SK-N-SH treated with all-trans-retinoic acid at 6 μM for 48 hours (cell line): ENCODE measurements at regions not wholly inside any gene's neighbourhood (a gene's known extent, or its start where the extent isn't known, plus 50 kb on each side); places are given as distances from the start of the nearest gene placed in this dataset.

Source experiments
- ATAC-seq: fragments of 200-7000 bp; cut with Tn5 transposase; 3 replicates; pipeline ENCODE4 v1.9.1; 2020; ENCODE audit warnings: mild to moderate bottlenecking, moderate library complexity
- CREB5 ChIP-seq: fragments of 250-450 bp; sonication (Bioruptor Pico); IDR thresholded peaks from 2 replicates; pipeline ENCODE4 v1.5.1; 2020; ENCODE audit warnings: low read depth, mild to moderate bottlenecking, moderate library complexity
- CSDC2 ChIP-seq: fragments of 250-450 bp; sonication (Bioruptor Pico); IDR thresholded peaks from 2 replicates; pipeline ENCODE4 v1.5.0; 2020; ENCODE audit warnings: mild to moderate bottlenecking, moderate library complexity
- CSRNP3 ChIP-seq: fragments of 250-450 bp; sonication (Bioruptor Pico); IDR thresholded peaks from 2 replicates; pipeline ENCODE4 v1.5.1; 2021; ENCODE audit warnings: mild to moderate bottlenecking, moderate library complexity
- ESRRG ChIP-seq: fragments of 250-450 bp; sonication (Bioruptor Pico); IDR thresholded peaks from 2 replicates; pipeline ENCODE4 v1.6.1; 2021; ENCODE audit warnings: mild to moderate bottlenecking
- GLIS3 ChIP-seq: fragments of 250-450 bp; sonication (Bioruptor Pico); IDR thresholded peaks from 2 replicates; pipeline ENCODE4 v1.5.0; 2020; ENCODE audit warnings: mild to moderate bottlenecking, moderate library complexity
- ISL1 ChIP-seq: fragments of 250-450 bp; sonication (Bioruptor Pico); IDR thresholded peaks from 2 replicates; pipeline ENCODE4 v2.1.2; 2022; ENCODE audit warnings: mild to moderate bottlenecking, moderate library complexity
- OSR1 ChIP-seq: fragments of 250-450 bp; sonication (Bioruptor Pico); IDR thresholded peaks from 2 replicates; pipeline ENCODE4 v1.8.0; 2022; ENCODE audit warnings: moderate library complexity, mild to moderate bottlenecking, inconsistent platforms
- RARB ChIP-seq: fragments of 250-450 bp; sonication (Bioruptor Pico); IDR thresholded peaks from 2 replicates; pipeline ENCODE4 v1.8.0; 2021; ENCODE audit warnings: mild to moderate bottlenecking, moderate library complexity
- SNAI2 ChIP-seq: fragments of 250-450 bp; sonication (Bioruptor Pico); IDR thresholded peaks from 2 replicates; pipeline ENCODE4 v1.5.0; 2020; ENCODE audit warnings: mild to moderate bottlenecking, moderate library complexity
- TCF4 ChIP-seq: fragments of 250-450 bp; sonication (Bioruptor Pico); IDR thresholded peaks from 2 replicates; pipeline ENCODE4 v1.8.0; 2021; ENCODE audit warnings: mild to moderate bottlenecking, moderate library complexity, borderline replicate concordance
- TOX ChIP-seq: fragments of 250-450 bp; sonication (Bioruptor Pico); IDR thresholded peaks from 2 replicates; pipeline ENCODE4 v1.8.0; 2021; ENCODE audit warnings: mild to moderate bottlenecking, moderate library complexity, borderline replicate concordance
- ZC3H10 ChIP-seq: fragments of 250-450 bp; sonication (Bioruptor Pico); IDR thresholded peaks from 2 replicates; pipeline ENCODE4 v1.5.1; 2021; ENCODE audit warnings: mild to moderate bottlenecking, moderate library complexity
- ZFP3 ChIP-seq: fragments of 250-450 bp; sonication (Bioruptor Pico); IDR thresholded peaks from 2 replicates; pipeline ENCODE4 v1.5.0; 2020; ENCODE audit warnings: mild to moderate bottlenecking, moderate library complexity
- ZFP30 ChIP-seq: fragments of 450-650 bp; formaldehyde crosslinking; IDR thresholded peaks from 2 replicates; pipeline ENCODE4 v1.5.0; 2022; ENCODE audit warnings: mild to moderate bottlenecking, moderate library complexity
- ZNF565 ChIP-seq: fragments of 450-650 bp; formaldehyde crosslinking; conservative IDR thresholded peaks from 2 replicates; pipeline ENCODE4 v1.5.0; 2020; ENCODE audit warnings: low read depth, mild to moderate bottlenecking, moderate library complexity
- ZNF70 ChIP-seq: fragments of 450-650 bp; formaldehyde crosslinking; IDR thresholded peaks from 2 replicates; pipeline ENCODE4 v1.5.0; 2020; ENCODE audit warnings: mild to moderate bottlenecking, moderate library complexity
- ZNF8 ChIP-seq: fragments of 450-650 bp; formaldehyde crosslinking; IDR thresholded peaks from 2 replicates; pipeline ENCODE4 v1.5.0; 2020; ENCODE audit warnings: mild to moderate bottlenecking, moderate library complexity
- TF ChIP-seq, protein P1 (sequence below): fragments of 250-450 bp; sonication (Bioruptor Pico); IDR thresholded peaks from 2 replicates; pipeline ENCODE4 v1.8.0; 2021; ENCODE audit warnings: low read depth, mild to moderate bottlenecking, moderate library complexity, borderline replicate concordance
- TF ChIP-seq, protein P2 (sequence below): fragments of 250-450 bp; sonication (Bioruptor Pico); IDR thresholded peaks from 2 replicates; pipeline ENCODE4 v1.5.0; 2020; ENCODE audit warnings: mild to moderate bottlenecking, moderate library complexity

GRCh38 chr13:22049384-22049783 is 378.5 kb downstream of the FGF9 start:
- no peak for ATAC-seq
- TF ChIP-seq GLIS3 (CRISPR knock-in tag) (no peak), OSR1 (no peak), CSRNP3 (CRISPR knock-in tag) (no peak), ZNF70 (CRISPR knock-in tag) (no peak), TOX (CRISPR knock-in tag) (no peak), TCF4 (CRISPR knock-in tag) (no peak), ZFP30 (CRISPR knock-in tag) (no peak), ZC3H10 (no peak), SNAI2 (CRISPR knock-in tag) (no peak), CSDC2 (CRISPR knock-in tag) (no peak)
- TF ChIP-seq, protein P1, sequence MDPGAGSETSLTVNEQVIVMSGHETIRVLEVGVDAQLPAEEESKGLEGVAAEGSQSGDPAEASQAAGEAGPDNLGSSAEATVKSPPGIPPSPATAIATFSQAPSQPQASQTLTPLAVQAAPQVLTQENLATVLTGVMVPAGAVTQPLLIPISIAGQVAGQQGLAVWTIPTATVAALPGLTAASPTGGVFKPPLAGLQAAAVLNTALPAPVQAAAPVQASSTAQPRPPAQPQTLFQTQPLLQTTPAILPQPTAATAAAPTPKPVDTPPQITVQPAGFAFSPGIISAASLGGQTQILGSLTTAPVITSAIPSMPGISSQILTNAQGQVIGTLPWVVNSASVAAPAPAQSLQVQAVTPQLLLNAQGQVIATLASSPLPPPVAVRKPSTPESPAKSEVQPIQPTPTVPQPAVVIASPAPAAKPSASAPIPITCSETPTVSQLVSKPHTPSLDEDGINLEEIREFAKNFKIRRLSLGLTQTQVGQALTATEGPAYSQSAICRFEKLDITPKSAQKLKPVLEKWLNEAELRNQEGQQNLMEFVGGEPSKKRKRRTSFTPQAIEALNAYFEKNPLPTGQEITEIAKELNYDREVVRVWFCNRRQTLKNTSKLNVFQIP (CRISPR knock-in tag): no peak

GRCh38 chr13:22050951-22051563 is 380.2 kb downstream of the FGF9 start:
- TF ChIP-seq OSR1: no peak
- TF ChIP-seq ZFP30 (CRISPR knock-in tag): no peak
- TF ChIP-seq TOX (CRISPR knock-in tag): no peak
- no peak for TF ChIP-seq ISL1
- TF ChIP-seq RARB (CRISPR knock-in tag): no peak
- TF ChIP-seq, protein P1 (CRISPR knock-in tag): no peak
- TF ChIP-seq ZNF8: no peak
- no peak for TF ChIP-seq ZNF70 (CRISPR knock-in tag)
- TF ChIP-seq ZC3H10: no peak
- TF ChIP-seq ESRRG (CRISPR knock-in tag): no peak
- TF ChIP-seq, all 23 proteins: peak for 0
- ATAC-seq: no peak

DNA sequence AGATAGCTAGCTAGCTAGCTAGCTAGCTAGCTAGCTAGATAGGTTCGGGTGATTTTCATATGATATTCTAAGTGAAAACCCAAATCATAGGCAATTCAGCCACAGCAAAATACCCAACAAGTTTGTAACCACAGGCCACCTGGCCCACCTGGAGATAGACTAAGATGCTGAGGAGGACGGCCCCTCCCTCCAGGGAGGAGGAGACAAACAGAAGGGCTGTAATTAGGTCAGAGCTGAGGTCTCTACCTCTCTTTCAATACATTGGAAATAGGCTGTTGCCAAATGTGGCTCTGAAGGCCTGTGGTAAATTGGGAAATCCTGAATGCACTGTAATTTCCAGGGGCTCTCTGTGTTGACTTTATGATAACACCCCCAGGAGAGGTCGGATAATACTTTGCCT is 382.2 kb downstream of the FGF9 start:
- no peak for ATAC-seq

More for the DNA sequence above, 382.2 kb downstream of the FGF9 start:
- TF ChIP-seq ISL1 (no peak), CREB5 (CRISPR knock-in tag) (no peak), ZNF8 (no peak), ZFP3 (no peak), TOX (CRISPR knock-in tag) (no peak), ESRRG (CRISPR knock-in tag) (no peak), ZNF565 (CRISPR knock-in tag) (no peak)
- TF ChIP-seq, protein P2, sequence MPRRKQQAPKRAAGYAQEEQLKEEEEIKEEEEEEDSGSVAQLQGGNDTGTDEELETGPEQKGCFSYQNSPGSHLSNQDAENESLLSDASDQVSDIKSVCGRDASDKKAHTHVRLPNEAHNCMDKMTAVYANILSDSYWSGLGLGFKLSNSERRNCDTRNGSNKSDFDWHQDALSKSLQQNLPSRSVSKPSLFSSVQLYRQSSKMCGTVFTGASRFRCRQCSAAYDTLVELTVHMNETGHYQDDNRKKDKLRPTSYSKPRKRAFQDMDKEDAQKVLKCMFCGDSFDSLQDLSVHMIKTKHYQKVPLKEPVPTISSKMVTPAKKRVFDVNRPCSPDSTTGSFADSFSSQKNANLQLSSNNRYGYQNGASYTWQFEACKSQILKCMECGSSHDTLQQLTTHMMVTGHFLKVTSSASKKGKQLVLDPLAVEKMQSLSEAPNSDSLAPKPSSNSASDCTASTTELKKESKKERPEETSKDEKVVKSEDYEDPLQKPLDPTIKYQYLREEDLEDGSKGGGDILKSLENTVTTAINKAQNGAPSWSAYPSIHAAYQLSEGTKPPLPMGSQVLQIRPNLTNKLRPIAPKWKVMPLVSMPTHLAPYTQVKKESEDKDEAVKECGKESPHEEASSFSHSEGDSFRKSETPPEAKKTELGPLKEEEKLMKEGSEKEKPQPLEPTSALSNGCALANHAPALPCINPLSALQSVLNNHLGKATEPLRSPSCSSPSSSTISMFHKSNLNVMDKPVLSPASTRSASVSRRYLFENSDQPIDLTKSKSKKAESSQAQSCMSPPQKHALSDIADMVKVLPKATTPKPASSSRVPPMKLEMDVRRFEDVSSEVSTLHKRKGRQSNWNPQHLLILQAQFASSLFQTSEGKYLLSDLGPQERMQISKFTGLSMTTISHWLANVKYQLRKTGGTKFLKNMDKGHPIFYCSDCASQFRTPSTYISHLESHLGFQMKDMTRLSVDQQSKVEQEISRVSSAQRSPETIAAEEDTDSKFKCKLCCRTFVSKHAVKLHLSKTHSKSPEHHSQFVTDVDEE (CRISPR knock-in tag): no peak
